Keratinocyte (primary cell): ENCODE measurements at regions not wholly inside any gene's neighbourhood (a gene's known extent, or its start where the extent isn't known, plus 50 kb on each side); places are given as distances from the start of the nearest gene placed in this dataset.

ENCODE experiments used
- DNase-seq: peaks from one replicate; pipeline ENCODE4 v3.0.0-alpha.2; 2011; ENCODE audit warnings: low read depth, missing footprints, low spot score
- FAIRE-seq: peaks from 2 replicates; lab custom pipeline; 2011; peaks lifted over from hg19 to GRCh38; lab: Jason Lieb, UNC
- H2AFZ ChIP-seq: 2 replicates; pipeline ENCODE4 v1.6.0; 2012; ENCODE audit warnings: low read length, control low read depth, inconsistent platforms; ENCODE audit not compliant: control insufficient read depth
- H3K27ac ChIP-seq: 2 replicates; pipeline ENCODE4 v1.5.1; 2011; ENCODE audit warnings: low read length; ENCODE audit not compliant: control insufficient read depth, insufficient read depth
- H3K27me3 ChIP-seq: 3 replicates; pipeline ENCODE4 v1.6.0; 2011; ENCODE audit warnings: low read length; ENCODE audit not compliant: control insufficient read depth, insufficient read depth; ENCODE audit errors: extremely low read depth
- H3K36me3 ChIP-seq, 2 experiments: 2 replicates in 1 of 2; 3 replicates in 1 of 2; pipeline ENCODE4 v1.5.1; 2011; ENCODE audit warnings: low read length in 2 of 2, mild to moderate bottlenecking in 1 of 2; ENCODE audit not compliant: control insufficient read depth in 2 of 2, insufficient read depth in 2 of 2; ENCODE audit errors: extremely low read depth in 1 of 2
- H3K4me1 ChIP-seq: 3 replicates; pipeline ENCODE4 v1.5.1; 2011; ENCODE audit warnings: low read length; ENCODE audit not compliant: control insufficient read depth, insufficient read depth; ENCODE audit errors: extremely low read depth
- H3K4me2 ChIP-seq: 3 replicates; pipeline ENCODE4 v1.6.0; 2011; ENCODE audit warnings: low read depth, low read length; ENCODE audit not compliant: control insufficient read depth, insufficient read depth; ENCODE audit errors: extremely low read depth
- H3K4me3 ChIP-seq, 3 experiments: fragments of 200-600 bp in 1 of 3; sonication (generic) in 1 of 3; 2 replicates in 2 of 3; 3 replicates in 1 of 3; pipeline ENCODE4 v1.5.1; 2011 to 2016; ENCODE audit warnings: low read length in 3 of 3, mild to moderate bottlenecking in 3 of 3, control low read depth in 2 of 3, inconsistent platforms in 1 of 3, low read depth in 1 of 3, mixed read lengths in 1 of 3, mixed run types in 1 of 3, moderate library complexity in 1 of 3; ENCODE audit not compliant: control insufficient read depth in 2 of 3, insufficient read depth in 2 of 3; ENCODE audit errors: extremely low read depth in 1 of 3
- H3K79me2 ChIP-seq: 2 replicates; pipeline ENCODE4 v1.6.0; 2012; ENCODE audit warnings: low read length; ENCODE audit not compliant: control insufficient read depth, insufficient read depth
- H3K9ac ChIP-seq: 3 replicates; pipeline ENCODE4 v1.6.0; 2011; ENCODE audit warnings: low read length; ENCODE audit not compliant: control insufficient read depth, insufficient read depth; ENCODE audit errors: extremely low read depth
- H3K9me1 ChIP-seq: 3 replicates; pipeline ENCODE4 v1.6.0; 2011; ENCODE audit warnings: low read length; ENCODE audit not compliant: control insufficient read depth, insufficient read depth; ENCODE audit errors: extremely low read depth
- H3K9me3 ChIP-seq: 2 replicates; pipeline ENCODE4 v1.5.1; 2012; ENCODE audit warnings: low read depth, low read length; ENCODE audit not compliant: control insufficient read depth
- H4K20me1 ChIP-seq: 3 replicates; pipeline ENCODE4 v1.6.0; 2011; ENCODE audit warnings: low read length; ENCODE audit not compliant: control insufficient read depth, insufficient read depth; ENCODE audit errors: extremely low read depth
- CTCF ChIP-seq, 3 experiments: IDR thresholded peaks in 1 of 3; conservative IDR thresholded peaks in 1 of 3; optimal IDR thresholded peaks in 1 of 3; 2 replicates in 2 of 3; 3 replicates in 1 of 3; pipeline versions ENCODE3 to v1.5.1; 2011; ENCODE audit warnings: low read length in 3 of 3, mild to moderate bottlenecking in 3 of 3, moderate library complexity in 2 of 3, control low read depth in 1 of 3, inconsistent platforms in 1 of 3; ENCODE audit not compliant: insufficient read depth in 2 of 3; ENCODE audit errors: extremely low read depth in 1 of 3
- EZH2 ChIP-seq: IDR thresholded peaks from one replicate; pipeline ENCODE4 v1.6.1; 2012; ENCODE audit warnings: inconsistent platforms, mild to moderate bottlenecking, low read length, moderate library complexity
- dilution Hi-C: fragments of 300-500 bp; cut with MboI; formaldehyde crosslinking; loops from one replicate; pipeline ENCODE4 v1.7.0; 2020; ENCODE audit warnings: low sequenced_read_pairs; ENCODE audit not compliant: extremely low pct_ligation_motif_present

DNA sequence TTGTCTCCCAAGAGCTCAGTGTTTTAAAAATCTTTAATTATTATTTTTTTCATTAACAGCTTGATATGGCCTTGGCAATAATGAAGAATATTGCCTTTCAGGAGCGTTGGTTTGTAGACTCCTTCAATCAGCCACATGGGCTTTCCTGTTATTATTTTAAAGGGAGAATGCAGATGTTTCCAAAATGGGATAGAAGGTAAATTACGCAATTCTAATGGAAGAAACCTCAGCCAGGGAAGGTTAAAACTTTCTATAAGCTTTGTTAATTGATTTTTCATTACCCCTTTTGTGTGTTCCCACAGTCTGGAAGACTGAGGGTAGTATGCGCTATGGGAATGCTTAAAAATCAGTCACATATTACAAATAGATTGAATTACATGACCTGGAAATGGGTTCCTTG, 188.4 kb upstream of the NAV3 start:
- no peaks in the 10 kb centered on the region for H3K79me2 ChIP-seq
- H4K20me1 ChIP-seq = no peaks in the 10 kb centered on the region
- no peaks in the 10 kb centered on the region for H3K9me1 ChIP-seq
- dilution Hi-C loops = no loop called here
- FAIRE-seq (no peak), DNase-seq (no peak)
- no peaks in the 10 kb centered on the region for H3K27me3 ChIP-seq
- H3K27ac ChIP-seq = no peak overlapping the region
- H3K4me3 ChIP-seq = no peak overlapping the region
- H3K4me1 ChIP-seq = no peaks in the 10 kb centered on the region
- H3K36me3 ChIP-seq = no peaks in the 10 kb centered on the region
- TF ChIP-seq CTCF (optimal IDR thresholded peaks at IDR 0.05 in 1 of 3, IDR thresholded peaks at IDR 0.05 in 1 of 3, conservative IDR thresholded peaks at IDR 0.05 in 1 of 3; ENCODE audit: extremely low read depth in 1 of 3, insufficient read depth in 2 of 3, low read length in 3 of 3) (no peak), EZH2 (no peak)
- H3K9ac ChIP-seq = no peak overlapping the region
- H3K4me2 ChIP-seq = no peak overlapping the region
- no peaks in the 10 kb centered on the region for H3K9me3 ChIP-seq
- H2AFZ ChIP-seq = no peak overlapping the region

DNA sequence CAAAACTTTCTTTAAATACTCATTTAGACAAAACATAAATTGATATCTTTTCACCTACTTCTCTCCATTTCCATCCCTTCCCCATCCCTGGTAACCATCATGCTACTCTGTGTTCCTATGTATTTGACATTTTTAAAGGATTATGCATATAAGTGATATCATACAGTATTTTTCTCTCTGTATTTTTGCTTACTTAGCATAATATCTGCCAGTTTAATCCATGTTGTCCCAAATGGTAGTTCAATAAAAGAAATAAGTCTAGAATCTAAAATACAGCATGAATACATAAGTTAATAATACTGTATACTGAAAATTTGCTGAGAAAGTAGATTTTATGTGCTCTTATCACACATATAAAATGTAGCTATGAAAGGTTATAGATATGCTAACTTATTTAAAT, 190.3 kb upstream of the NAV3 start:
- Histone ChIP-seq H4K20me1 (no peaks in the 10 kb centered on the region), H3K27ac (no peak overlapping the region), H3K36me3 (no peaks in the 10 kb centered on the region), H3K79me2 (no peaks in the 10 kb centered on the region), H3K9me1 (no peaks in the 10 kb centered on the region), H3K27me3 (no peaks in the 10 kb centered on the region), H3K4me3 (no peak overlapping the region), H2AFZ (no peak overlapping the region), H3K9me3 (no peaks in the 10 kb centered on the region), H3K4me2 (no peak overlapping the region), H3K4me1 (no peaks in the 10 kb centered on the region), H3K9ac (no peak overlapping the region)
- dilution Hi-C loops = no loop called here
- DNase-seq (no peak), FAIRE-seq (no peak)
- no peak for TF ChIP-seq CTCF (optimal IDR thresholded peaks at IDR 0.05 in 1 of 3, IDR thresholded peaks at IDR 0.05 in 1 of 3, conservative IDR thresholded peaks at IDR 0.05 in 1 of 3; ENCODE audit: extremely low read depth in 1 of 3, insufficient read depth in 2 of 3, low read length in 3 of 3)
- no peak for TF ChIP-seq EZH2
